GM18498 (cell line): ENCODE measurements at regions not wholly inside any gene's neighbourhood (a gene's known extent, or its start where the extent isn't known, plus 50 kb on each side); places are given as distances from the start of the nearest gene placed in this dataset.

ENCODE experiments used
- ATAC-seq: cut with Tn5 transposase; IDR thresholded peaks from one replicate; pipeline ENCODE4 v1.9.1; 2021; ENCODE audit warnings: mild to moderate bottlenecking, moderate library complexity; ENCODE audit not compliant: unreplicated experiment

GRCh38 chr4:129394635-129395034, 298.7 kb downstream of the C4orf33 start:
- no peak for ATAC-seq

DNA sequence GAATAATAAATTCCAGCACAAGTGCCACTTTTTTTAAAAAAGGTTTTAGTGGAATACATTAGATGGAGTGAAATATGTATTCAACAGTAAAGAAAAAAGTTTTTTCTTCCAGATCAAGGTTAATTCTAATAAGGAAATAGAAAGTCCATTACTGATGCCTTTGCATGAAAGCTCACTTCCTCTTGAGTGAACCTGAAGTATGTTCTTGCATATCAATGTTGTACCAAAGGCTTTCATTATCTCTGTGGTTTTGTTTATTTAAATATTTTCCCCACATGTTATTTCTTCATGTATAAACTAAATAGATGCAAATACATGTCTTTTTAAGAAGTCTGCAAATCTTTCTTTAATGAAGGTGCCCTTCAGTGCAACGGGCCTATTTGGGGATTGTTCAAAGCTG, 307.9 kb downstream of the C4orf33 start:
- no peak for ATAC-seq

DNA sequence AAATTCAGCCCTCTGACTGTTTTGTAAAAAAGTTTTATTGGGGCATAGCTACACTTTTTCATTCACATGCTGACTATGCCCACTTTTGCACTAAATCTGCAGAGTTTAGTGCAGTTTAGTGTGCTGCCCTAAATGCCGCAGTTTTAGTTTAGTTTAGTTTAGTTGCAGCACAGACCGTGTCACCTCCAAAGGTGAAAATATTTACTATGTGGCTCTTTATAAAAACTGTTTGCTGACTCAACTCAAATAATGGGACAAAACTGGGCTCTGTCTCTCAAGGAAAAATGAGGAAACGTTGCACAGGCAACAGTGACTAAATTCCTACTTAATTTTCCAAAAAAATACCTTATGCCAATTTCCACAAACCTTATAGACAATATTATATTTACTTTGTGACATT, 314.2 kb downstream of the C4orf33 start:
- no peak for ATAC-seq

- ATAC-seq: no peak
Measured at GRCh38 chr4:129415004-129415403, 319.1 kb downstream of the C4orf33 start.

GRCh38 chr4:129420637-129421036, 324.7 kb downstream of the C4orf33 start:
- ATAC-seq: no peak

GRCh38 chr4:129422277-129422676, 326.3 kb downstream of the C4orf33 start:
- no peak for ATAC-seq

GRCh38 chr4:129428454-129428853, 332.5 kb downstream of the C4orf33 start:
- no peak for ATAC-seq

- ATAC-seq: no peak
Measured at GRCh38 chr4:129429581-129430320, 333.8 kb downstream of the C4orf33 start.

- ATAC-seq: no peak
Measured at GRCh38 chr4:129437347-129437746, 341.4 kb downstream of the C4orf33 start.

DNA sequence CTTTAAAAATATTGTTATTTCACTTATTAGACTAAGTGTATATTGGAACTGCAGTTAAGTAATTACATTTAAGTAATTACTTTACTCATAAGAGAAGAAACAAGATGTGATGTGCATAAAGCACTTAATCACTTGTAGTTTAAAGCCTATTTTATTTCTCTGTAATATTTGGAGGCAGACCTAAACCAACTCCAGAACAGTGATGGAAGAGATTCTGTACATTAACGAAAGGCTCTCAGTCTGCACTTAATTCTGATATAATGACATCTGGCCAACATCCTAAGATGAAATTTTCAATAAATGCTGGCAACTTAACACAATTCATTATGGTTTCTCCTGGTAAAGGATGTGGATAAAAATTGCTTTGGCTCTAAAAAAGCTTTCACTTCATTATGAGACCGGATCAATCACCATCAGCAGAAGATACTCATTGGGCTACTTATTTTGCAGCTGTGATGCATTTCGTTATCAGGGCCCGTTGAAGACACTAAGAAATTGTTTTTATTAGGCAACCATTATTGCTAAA, 342.6 kb downstream of the C4orf33 start:
- ATAC-seq: no peak

GRCh38 chr4:129446074-129446473, 350.1 kb downstream of the C4orf33 start:
- no peak for ATAC-seq

- no peak for ATAC-seq
Measured at GRCh38 chr4:129453524-129454200, 357.7 kb downstream of the C4orf33 start.

DNA sequence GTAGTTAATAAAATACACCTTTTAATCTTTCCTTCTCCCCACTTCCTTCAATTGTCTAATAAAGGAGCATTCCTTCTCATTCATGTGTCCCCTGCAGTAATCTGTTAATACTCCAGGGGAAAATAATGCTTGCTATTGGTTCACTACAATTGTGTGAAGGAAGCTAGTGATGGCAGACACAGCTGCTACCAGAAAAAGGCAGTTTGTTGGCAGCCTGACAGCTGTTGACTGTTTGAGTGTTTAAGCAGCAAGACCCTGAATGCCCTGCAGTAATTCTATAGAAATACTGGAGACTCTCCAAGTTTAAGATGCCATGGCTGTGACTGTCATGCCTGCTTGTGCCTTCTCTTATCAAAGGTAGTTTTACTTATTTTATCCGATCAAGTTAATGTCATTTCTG, 359.5 kb downstream of the C4orf33 start:
- ATAC-seq: no peak

- ATAC-seq: no peak
Measured at GRCh38 chr4:129468624-129469023, 372.7 kb downstream of the C4orf33 start.

DNA sequence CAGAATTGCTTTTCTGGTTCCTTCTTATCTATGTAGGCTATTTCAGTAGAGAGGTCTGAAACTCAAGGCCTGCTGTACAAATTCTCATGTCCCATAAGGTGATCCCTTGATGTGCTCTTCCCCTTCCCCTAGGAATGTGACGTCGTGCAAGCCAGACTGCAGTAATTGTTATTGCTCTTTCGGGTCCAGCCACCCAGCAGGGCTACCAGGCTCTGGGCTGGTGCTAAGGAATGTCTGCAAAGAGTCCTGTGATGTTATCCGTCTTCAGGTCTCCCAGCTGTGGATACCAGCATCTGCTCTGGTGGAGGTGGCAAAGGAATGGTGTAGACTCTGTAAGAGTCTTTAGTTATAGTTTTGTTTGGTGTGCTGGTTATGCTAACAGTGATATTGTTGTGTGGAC, 378.7 kb downstream of the C4orf33 start:
- ATAC-seq: no peak

DNA sequence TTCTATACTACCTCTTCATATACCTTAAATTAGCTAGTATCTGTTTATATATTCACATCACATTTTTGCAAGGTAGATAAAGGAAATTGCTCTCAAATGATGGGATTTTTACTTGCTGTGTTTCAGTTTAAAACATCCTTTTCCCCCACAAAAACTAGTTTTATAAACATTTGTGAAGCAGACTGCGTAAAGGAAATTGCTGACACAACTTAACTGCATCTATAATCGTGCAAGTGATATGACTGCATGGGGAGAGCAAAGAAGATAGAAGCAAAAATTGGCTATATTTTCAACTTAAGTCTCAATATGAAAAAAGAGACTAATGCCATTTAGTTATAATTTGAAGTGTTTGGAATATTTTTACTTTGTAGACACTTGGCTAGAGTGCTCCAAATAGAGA, 385.2 kb downstream of the C4orf33 start:
- ATAC-seq: no peak

DNA sequence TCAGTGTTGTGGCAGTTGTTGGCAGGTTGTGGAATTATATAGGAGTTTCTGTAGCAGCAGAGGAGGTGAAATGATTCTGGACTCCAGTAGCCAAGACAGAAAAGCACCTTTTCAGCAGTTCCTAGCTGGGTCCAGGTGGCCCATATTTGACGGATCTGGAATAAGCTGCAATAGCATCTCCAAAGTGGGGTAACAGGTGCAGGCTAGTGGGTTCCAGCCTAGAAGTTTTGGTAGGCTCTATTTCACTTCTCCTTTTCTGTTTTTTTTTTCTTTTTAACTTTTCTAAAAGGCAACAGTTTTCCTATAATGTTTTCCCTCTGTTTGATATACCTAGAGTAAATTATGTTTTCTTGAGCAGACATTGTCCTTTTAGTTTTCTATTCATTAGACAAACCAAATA, 392.5 kb downstream of the C4orf33 start:
- ATAC-seq: no peak

DNA sequence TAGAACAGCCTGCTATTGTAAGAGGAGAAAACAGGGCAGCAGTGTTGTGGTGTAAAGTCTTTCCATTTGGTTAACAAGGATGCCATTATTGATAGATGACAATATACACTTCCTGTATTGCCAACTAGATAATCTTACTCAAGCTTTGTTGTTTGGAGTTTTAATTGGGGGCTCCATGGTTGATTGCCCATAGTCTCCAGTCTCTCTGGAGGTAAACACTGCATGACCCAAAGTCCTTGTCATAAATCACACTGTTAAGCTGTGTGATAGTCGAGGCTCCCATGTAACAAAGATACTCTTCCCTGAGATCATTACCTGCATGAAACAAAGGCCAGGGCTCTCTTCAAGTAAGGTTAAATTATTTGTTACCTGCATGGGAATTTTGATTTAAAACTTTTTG, 394.6 kb downstream of the C4orf33 start:
- ATAC-seq: no peak

DNA sequence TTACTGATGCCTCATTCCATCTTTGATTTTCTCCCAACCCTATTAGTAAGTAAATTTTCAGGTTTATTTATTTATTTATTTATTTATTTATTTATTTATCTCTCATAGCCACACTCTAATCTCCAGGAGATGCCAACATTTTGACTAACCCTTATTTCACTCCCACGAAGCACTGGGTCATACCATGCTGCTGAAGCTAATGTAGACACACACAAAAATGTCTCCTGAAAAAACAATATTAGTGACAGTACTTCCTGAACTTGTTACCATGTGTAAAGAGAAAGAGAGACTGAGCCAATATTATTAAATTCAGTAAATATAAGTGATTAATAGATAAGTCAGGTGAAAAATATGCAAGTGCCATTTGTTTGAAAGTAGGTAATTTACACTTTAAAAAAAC, 402.7 kb downstream of the C4orf33 start:
- no peak for ATAC-seq

DNA sequence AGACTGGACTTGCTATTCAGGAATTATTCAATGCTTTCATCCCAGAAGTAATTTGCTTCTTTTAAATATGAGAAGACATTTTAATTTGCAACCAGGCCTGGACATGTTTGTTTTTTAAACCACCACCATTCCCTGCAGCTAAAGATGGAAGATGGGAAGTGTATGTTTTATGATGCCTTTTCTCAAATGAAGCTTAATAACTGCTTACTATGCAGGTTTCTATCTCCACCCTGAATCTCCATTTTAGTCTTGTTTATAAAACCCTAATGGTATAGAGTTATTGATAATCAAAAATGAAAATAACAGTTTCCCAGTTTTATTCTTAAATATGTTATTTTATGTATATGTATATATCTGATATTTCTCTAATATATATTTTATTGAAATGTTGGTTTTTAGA, 418.9 kb downstream of the C4orf33 start:
- no peak for ATAC-seq

- no peak for ATAC-seq
Measured at GRCh38 chr4:129515356-129515755, 419.4 kb downstream of the C4orf33 start.

DNA sequence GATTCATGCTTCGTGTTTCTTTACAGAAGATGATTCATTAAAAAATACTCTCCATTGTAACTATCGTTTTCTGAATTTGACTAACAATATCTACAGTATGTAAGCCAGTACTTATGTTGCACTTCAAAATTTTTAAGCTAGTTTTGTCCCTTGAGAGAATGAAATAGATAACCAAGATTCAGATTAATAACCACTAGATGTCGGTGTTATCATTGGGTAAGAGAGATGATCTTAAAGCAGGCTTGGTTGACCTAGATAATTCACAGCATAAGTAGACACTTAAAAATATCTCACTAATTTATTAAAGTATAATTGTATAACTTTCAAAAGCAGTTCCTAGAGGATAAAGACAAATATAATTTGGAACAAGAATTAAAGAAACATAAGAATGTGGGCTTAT, 430.9 kb downstream of the C4orf33 start:
- ATAC-seq: no peak
